ENCODE measurements at regions not wholly inside any gene's neighbourhood (a gene's known extent, or its start where the extent isn't known, plus 50 kb on each side); places are given as distances from the start of the nearest gene placed in this dataset.

DNA sequence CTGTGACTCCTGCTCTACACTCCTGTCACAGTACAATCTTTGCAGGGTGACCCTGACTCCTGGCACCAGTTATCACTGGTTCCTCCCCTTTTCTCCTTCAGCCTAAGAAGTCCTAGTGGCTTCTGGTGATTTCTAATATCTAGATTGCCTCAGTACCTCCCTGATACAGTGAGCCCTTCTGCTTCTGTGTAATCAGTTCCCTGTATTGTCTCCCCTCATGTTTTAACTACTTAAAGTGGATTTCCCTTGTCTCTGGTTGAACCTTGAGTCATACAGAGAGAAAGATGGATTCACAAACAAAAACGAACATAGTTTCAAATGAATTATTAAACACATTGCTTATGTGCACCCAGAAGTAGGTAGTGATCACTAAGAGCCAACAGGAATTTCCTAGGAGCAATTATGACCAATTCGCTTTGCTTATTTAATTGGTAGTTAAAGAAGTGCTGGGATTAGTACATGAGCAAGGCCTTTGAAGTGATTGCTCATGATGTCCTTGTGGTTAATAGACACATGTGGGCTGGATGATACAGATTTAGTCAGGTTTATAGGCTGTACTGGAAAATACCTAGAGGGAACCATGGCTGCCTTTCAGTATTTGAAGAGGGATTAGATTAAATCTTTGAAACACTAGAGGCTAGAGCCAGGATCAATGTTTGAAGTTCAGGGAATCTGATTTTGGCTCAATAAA, 145.8 kb upstream of the MEF2C start:
- Histone ChIP-seq H3K27ac (ENCODE audit: low read depth in 2 of 2, low read length in 2 of 2) (no peak overlapping the region), H3K27me3 (ENCODE audit: control insufficient read depth, insufficient read depth, low read length) (no peaks in the 10 kb centered on the region), H3K4me1 (ENCODE audit: control insufficient read depth in 2 of 3, insufficient read depth in 2 of 3, low read depth in 1 of 3, low read length in 3 of 3) (no peaks in the 10 kb centered on the region), H3K9ac (ENCODE audit: low read length in 3 of 3) (no peak overlapping the region), H3K36me3 (ENCODE audit: control insufficient read depth in 2 of 3, insufficient read depth in 3 of 3, low read length in 3 of 3) (no peaks in the 10 kb centered on the region), H3K9me3 (ENCODE audit: control insufficient read depth in 2 of 3, insufficient read depth in 1 of 3, low read length in 3 of 3) (no peaks in the 10 kb centered on the region), H3K4me3 (ENCODE audit: low read length in 3 of 3) (no peak overlapping the region)
- intact Hi-C loops (cut with DNase I) = no loop called here
- TF ChIP-seq, protein P1, sequence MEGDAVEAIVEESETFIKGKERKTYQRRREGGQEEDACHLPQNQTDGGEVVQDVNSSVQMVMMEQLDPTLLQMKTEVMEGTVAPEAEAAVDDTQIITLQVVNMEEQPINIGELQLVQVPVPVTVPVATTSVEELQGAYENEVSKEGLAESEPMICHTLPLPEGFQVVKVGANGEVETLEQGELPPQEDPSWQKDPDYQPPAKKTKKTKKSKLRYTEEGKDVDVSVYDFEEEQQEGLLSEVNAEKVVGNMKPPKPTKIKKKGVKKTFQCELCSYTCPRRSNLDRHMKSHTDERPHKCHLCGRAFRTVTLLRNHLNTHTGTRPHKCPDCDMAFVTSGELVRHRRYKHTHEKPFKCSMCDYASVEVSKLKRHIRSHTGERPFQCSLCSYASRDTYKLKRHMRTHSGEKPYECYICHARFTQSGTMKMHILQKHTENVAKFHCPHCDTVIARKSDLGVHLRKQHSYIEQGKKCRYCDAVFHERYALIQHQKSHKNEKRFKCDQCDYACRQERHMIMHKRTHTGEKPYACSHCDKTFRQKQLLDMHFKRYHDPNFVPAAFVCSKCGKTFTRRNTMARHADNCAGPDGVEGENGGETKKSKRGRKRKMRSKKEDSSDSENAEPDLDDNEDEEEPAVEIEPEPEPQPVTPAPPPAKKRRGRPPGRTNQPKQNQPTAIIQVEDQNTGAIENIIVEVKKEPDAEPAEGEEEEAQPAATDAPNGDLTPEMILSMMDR (IDR thresholded peaks at IDR 0.05; ENCODE audit: borderline replicate concordance, extremely low read depth, insufficient read depth) = no peak
- FAIRE-seq (no peak), DNase-seq (no peak)

GRCh38 chr5:89024045-89024444, 141.1 kb upstream of the MEF2C start:
- no peaks in the 10 kb centered on the region for H3K36me3 ChIP-seq (ENCODE audit: control insufficient read depth in 2 of 3, insufficient read depth in 3 of 3, low read length in 3 of 3)
- TF ChIP-seq, protein P1 (IDR thresholded peaks at IDR 0.05; ENCODE audit: borderline replicate concordance, extremely low read depth, insufficient read depth) = no peak
- FAIRE-seq (no peak), DNase-seq (no peak)
- no peaks in the 10 kb centered on the region for H3K27me3 ChIP-seq (ENCODE audit: control insufficient read depth, insufficient read depth, low read length)
- no peak overlapping the region for H3K27ac ChIP-seq (ENCODE audit: low read depth in 2 of 2, low read length in 2 of 2)
- no peaks in the 10 kb centered on the region for H3K4me1 ChIP-seq (ENCODE audit: control insufficient read depth in 2 of 3, insufficient read depth in 2 of 3, low read depth in 1 of 3, low read length in 3 of 3)
- no peak overlapping the region for H3K4me3 ChIP-seq (ENCODE audit: low read length in 3 of 3)
- intact Hi-C loops (cut with DNase I) = no loop called here
- H3K9me3 ChIP-seq (ENCODE audit: control insufficient read depth in 2 of 3, insufficient read depth in 1 of 3, low read length in 3 of 3) = no peaks in the 10 kb centered on the region
- H3K9ac ChIP-seq (ENCODE audit: low read length in 3 of 3) = no peak overlapping the region

DNA sequence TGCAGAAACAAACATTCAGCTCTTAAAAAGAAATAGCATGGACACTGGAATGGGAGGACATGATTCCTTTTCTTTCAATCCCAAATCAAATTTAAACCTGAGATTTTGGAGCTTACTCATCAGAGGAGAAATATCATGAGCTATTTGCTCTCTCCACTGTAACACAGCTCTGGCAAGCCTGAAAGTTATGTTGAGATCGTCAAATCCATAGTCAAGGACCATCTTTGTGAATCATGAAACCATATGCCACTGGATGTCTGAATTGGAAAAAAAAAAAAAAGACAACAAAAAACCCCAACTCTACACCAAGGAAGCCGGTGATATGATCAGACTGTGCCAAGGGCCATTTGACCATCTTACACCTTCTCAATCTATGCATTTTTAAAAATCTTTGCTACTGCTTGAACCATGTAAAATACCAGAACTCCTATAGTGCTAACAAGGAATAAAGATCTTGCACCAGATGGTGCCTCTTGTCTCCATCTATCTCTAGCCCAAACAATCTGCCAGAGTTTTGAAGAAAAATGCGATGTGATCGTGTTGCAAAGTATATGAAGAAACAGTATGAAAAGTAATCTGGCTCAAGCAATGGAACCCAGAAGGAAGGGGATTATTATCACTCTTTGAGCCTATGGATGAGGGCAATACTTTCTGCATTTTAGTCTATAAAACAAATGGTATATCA, 138.1 kb upstream of the MEF2C start:
- no peak for FAIRE-seq
- intact Hi-C loops (cut with DNase I) = no loop called here
- TF ChIP-seq, protein P1 (IDR thresholded peaks at IDR 0.05; ENCODE audit: borderline replicate concordance, extremely low read depth, insufficient read depth) = no peak
- no peaks in the 10 kb centered on the region for H3K27me3 ChIP-seq (ENCODE audit: control insufficient read depth, insufficient read depth, low read length)
- DNase-seq = no peak
- no peaks in the 10 kb centered on the region for H3K4me1 ChIP-seq (ENCODE audit: control insufficient read depth in 2 of 3, insufficient read depth in 2 of 3, low read depth in 1 of 3, low read length in 3 of 3)
- H3K9ac ChIP-seq (ENCODE audit: low read length in 3 of 3) = no peak overlapping the region
- no peak overlapping the region for H3K4me3 ChIP-seq (ENCODE audit: low read length in 3 of 3)
- H3K27ac ChIP-seq (ENCODE audit: low read depth in 2 of 2, low read length in 2 of 2) = no peak overlapping the region
- H3K36me3 ChIP-seq (ENCODE audit: control insufficient read depth in 2 of 3, insufficient read depth in 3 of 3, low read length in 3 of 3) = no peaks in the 10 kb centered on the region
- no peaks in the 10 kb centered on the region for H3K9me3 ChIP-seq (ENCODE audit: control insufficient read depth in 2 of 3, insufficient read depth in 1 of 3, low read length in 3 of 3)
